H9 (cell line): ENCODE measurements at regions not wholly inside any gene's neighbourhood (a gene's known extent, or its start where the extent isn't known, plus 50 kb on each side); places are given as distances from the start of the nearest gene placed in this dataset.

Experiments
- DNase-seq: peaks from one replicate; pipeline ENCODE4 v3.0.0-alpha.2; 2017
- H2AFZ ChIP-seq: one replicate; pipeline ENCODE4 v1.6.1; 2013; ENCODE audit warnings: mild to moderate bottlenecking, low read length, control low read depth, moderate library complexity
- H2AK5ac ChIP-seq: 2 replicates; pipeline ENCODE4 v1.6.1; 2013; ENCODE audit warnings: low read length, control low read depth, mixed read lengths; ENCODE audit not compliant: insufficient read length
- H2BK120ac ChIP-seq: one replicate; pipeline ENCODE4 v1.6.1; 2013; ENCODE audit warnings: low read depth, mild to moderate bottlenecking, low read length, control low read depth, inconsistent platforms; ENCODE audit not compliant: poor library complexity, severe bottlenecking
- H2BK12ac ChIP-seq: 2 replicates; pipeline ENCODE4 v1.6.1; 2013; ENCODE audit warnings: low read length, control low read depth, mixed read lengths, low read depth; ENCODE audit not compliant: insufficient read length
- H2BK15ac ChIP-seq: 2 replicates; pipeline ENCODE4 v1.6.1; 2013; ENCODE audit warnings: low read depth, low read length, control low read depth
- H2BK20ac ChIP-seq: one replicate; pipeline ENCODE4 v1.6.1; 2013; ENCODE audit warnings: low read depth, mild to moderate bottlenecking, low read length, control low read depth, inconsistent platforms; ENCODE audit not compliant: poor library complexity, severe bottlenecking
- H2BK5ac ChIP-seq: 2 replicates; pipeline ENCODE4 v1.6.1; 2013; ENCODE audit warnings: low read length, control low read depth, mixed read lengths; ENCODE audit not compliant: insufficient read length
- H3K14ac ChIP-seq: 2 replicates; pipeline ENCODE4 v1.6.1; 2013; ENCODE audit warnings: low read length, control low read depth; ENCODE audit not compliant: insufficient read depth
- H3K18ac ChIP-seq: 2 replicates; pipeline ENCODE4 v1.6.1; 2013; ENCODE audit warnings: low read depth, mild to moderate bottlenecking, mixed read lengths, low read length, control low read depth; ENCODE audit not compliant: insufficient read length
- H3K23ac ChIP-seq: 2 replicates; pipeline ENCODE4 v1.6.1; 2013; ENCODE audit warnings: low read length, control low read depth, mixed read lengths, low read depth; ENCODE audit not compliant: insufficient read length
- H3K23me2 ChIP-seq: 2 replicates; pipeline ENCODE4 v1.6.1; 2013; ENCODE audit warnings: low read depth, mild to moderate bottlenecking, mixed read lengths, low read length, control low read depth; ENCODE audit not compliant: insufficient read length, poor library complexity, severe bottlenecking
- H3K27ac ChIP-seq: 2 replicates; pipeline ENCODE4 v1.5.1; 2013; ENCODE audit warnings: low read length, control low read depth, mixed read lengths, low read depth; ENCODE audit not compliant: insufficient read length
- H3K27me3 ChIP-seq: 2 replicates; pipeline ENCODE4 v1.6.1; 2013; ENCODE audit warnings: low read length, control low read depth, inconsistent platforms; ENCODE audit not compliant: insufficient read depth
- H3K4ac ChIP-seq: 2 replicates; pipeline ENCODE4 v1.6.1; 2013; ENCODE audit warnings: low read depth, mild to moderate bottlenecking, control low read depth, inconsistent platforms, low read length, moderate library complexity
- H3K4me1 ChIP-seq: 2 replicates; pipeline ENCODE4 v1.6.1; 2013; ENCODE audit warnings: low read length, control low read depth, inconsistent platforms; ENCODE audit not compliant: insufficient read depth
- H3K4me2 ChIP-seq: 2 replicates; pipeline ENCODE4 v1.6.1; 2013; ENCODE audit warnings: low read length, control low read depth, mixed read lengths; ENCODE audit not compliant: insufficient read length, insufficient read depth
- H3K56ac ChIP-seq: 2 replicates; pipeline ENCODE4 v1.6.1; 2013; ENCODE audit warnings: low read depth, mild to moderate bottlenecking, mixed read lengths, low read length, control low read depth; ENCODE audit not compliant: insufficient read length
- H3K79me1 ChIP-seq: 2 replicates; pipeline ENCODE4 v1.6.1; 2013; ENCODE audit warnings: low read depth, mild to moderate bottlenecking, moderate library complexity, low read length, control low read depth, inconsistent platforms; ENCODE audit not compliant: insufficient read depth, poor library complexity, severe bottlenecking
- H3K79me2 ChIP-seq: 2 replicates; pipeline ENCODE4 v1.6.1; 2013; ENCODE audit warnings: low read length, control low read depth, inconsistent platforms; ENCODE audit not compliant: insufficient read depth
- H3K9ac ChIP-seq: 2 replicates; pipeline ENCODE4 v1.6.1; 2013; ENCODE audit warnings: low read length, control low read depth, mixed read lengths; ENCODE audit not compliant: insufficient read length; ENCODE audit errors: extremely low read depth
- H3K9me3 ChIP-seq: one replicate; pipeline ENCODE4 v1.6.1; 2013; ENCODE audit warnings: low read depth, low read length, inconsistent platforms; ENCODE audit not compliant: control insufficient read depth
- H3T11ph ChIP-seq: one replicate; pipeline ENCODE4 v1.6.1; 2013; ENCODE audit warnings: mild to moderate bottlenecking, low read length, control low read depth, inconsistent platforms
- H4K20me1 ChIP-seq: one replicate; pipeline ENCODE4 v1.6.1; 2013; ENCODE audit not compliant: control insufficient read depth, insufficient read length, insufficient read depth
- H4K5ac ChIP-seq: 2 replicates; pipeline ENCODE4 v1.6.1; 2013; ENCODE audit warnings: low read depth, mild to moderate bottlenecking, mixed read lengths, low read length, control low read depth; ENCODE audit not compliant: insufficient read length
- H4K8ac ChIP-seq: replicated peaks from 2 replicates; pipeline ENCODE4 v1.6.1; 2013; ENCODE audit warnings: low read length, control low read depth, mixed read lengths, low read depth; ENCODE audit not compliant: insufficient read length
- H4K91ac ChIP-seq: 2 replicates; pipeline ENCODE4 v1.6.1; 2013; ENCODE audit warnings: low read depth, mild to moderate bottlenecking, moderate library complexity, mixed read lengths, low read length, control low read depth; ENCODE audit not compliant: insufficient read length
- H3K27ac Mint-ChIP-seq, 3 experiments: 2 replicates in 2 of 3; 3 replicates in 1 of 3; pipeline ENCODE4 v1.8.0; 2020 to 2021; ENCODE audit warnings: mixed read lengths in 3 of 3, mild to moderate bottlenecking in 1 of 3, moderate library complexity in 1 of 3
- H3K27me3 Mint-ChIP-seq: 2 replicates; pipeline ENCODE4 v1.8.0; 2021; ENCODE audit warnings: low read depth, mild to moderate bottlenecking, moderate library complexity, mixed read lengths
- H3K36me3 Mint-ChIP-seq, 3 experiments: 2 replicates in 2 of 3; 3 replicates in 1 of 3; pipeline ENCODE4 v1.8.0; 2020 to 2021; ENCODE audit warnings: low read depth in 3 of 3, mixed read lengths in 3 of 3; ENCODE audit not compliant: insufficient read depth in 1 of 3
- H3K4me1 Mint-ChIP-seq, 2 experiments: 2 replicates each; pipeline ENCODE4 v1.8.0; 2020; ENCODE audit warnings: mixed read lengths in 2 of 2
- H3K4me3 Mint-ChIP-seq, 2 experiments: 2 replicates in 1 of 2; 3 replicates in 1 of 2; pipeline ENCODE4 v1.8.0; 2020 to 2021; ENCODE audit warnings: mild to moderate bottlenecking in 2 of 2, mixed read lengths in 2 of 2, moderate library complexity in 1 of 2
- H3K9me3 Mint-ChIP-seq, 2 experiments: 2 replicates in 1 of 2; 3 replicates in 1 of 2; pipeline ENCODE4 v1.8.0; 2020; ENCODE audit warnings: mild to moderate bottlenecking in 2 of 2, mixed read lengths in 2 of 2, moderate library complexity in 1 of 2
- WGBS: extraction: QIAGEN DNeasy Blood & Tissue Kit; methylation state at CpG from one replicate; pipeline ENCODE4 v1.1.7; 2013; ENCODE audit warnings: missing lambda C conversion rate, low lambda C conversion rate, mixed read lengths; ENCODE audit not compliant: insufficient read length; ENCODE audit errors: extremely low coverage; 5-methylcytosine and 5-hydroxymethylcytosine counted together
- TF ChIP-seq, protein P1 (sequence below): fragments of 200-600 bp; sonication (generic); conservative IDR thresholded peaks from 3 replicates; pipeline ENCODE4 v1.8.0; 2021; ENCODE audit warnings: antibody characterized with exemption, mild to moderate bottlenecking

DNA sequence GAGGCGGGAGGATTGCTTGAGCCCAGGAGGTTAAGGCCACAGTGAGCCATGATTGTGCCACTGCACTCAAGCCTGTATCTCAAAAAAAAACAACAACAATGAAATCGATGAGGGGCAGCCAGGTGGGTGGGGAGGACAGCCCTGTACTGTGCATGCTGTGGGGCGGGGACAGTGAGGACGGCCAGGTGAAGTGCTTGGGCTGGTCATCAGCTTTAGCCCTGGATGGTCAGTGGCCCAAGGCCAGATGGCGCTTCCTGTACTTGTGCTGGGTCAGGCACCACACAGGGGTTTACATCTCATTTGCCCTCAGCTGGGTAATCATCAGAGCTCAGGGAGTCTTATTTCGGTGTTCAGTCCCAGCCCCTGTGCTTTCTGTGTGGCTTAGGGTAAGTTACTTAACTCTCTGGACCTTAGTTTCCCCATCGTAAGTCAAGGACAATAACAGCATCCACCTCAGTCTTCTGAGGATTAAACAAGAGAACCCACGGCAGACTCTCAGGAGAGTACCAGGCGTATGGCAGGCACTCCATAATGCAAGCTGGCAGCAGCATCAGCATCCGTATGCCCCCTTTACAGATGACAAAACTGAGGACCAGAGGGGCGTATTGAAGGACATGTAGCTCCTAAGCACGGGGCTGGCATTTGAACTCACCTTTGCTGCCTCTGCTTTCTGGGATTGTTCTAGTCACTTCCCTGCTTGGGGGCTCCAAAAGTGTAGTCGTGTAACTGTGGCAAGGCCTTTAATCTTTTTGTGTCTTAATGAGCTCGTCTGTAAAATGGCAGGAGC is 71.9 kb downstream of the SLC25A47 start:
- Histone ChIP-seq H3K14ac (no peak overlapping the region), H4K8ac (no peak overlapping the region), H3K56ac (no peak overlapping the region), H4K20me1 (no peaks in the 10 kb centered on the region), H3K23ac (no peak overlapping the region), H4K91ac (no peak overlapping the region), H2BK15ac (no peak overlapping the region), H3K4ac (no peak overlapping the region), H3T11ph (no peak overlapping the region), H2AK5ac (no peak overlapping the region), H2BK20ac (no peak overlapping the region), H3K4me1 (peaks cover 7% of the 10 kb centered on the region), H3K9ac (no peak overlapping the region), H3K4me2 (no peak overlapping the region), H2BK12ac (no peak overlapping the region), H3K23me2 (no peaks in the 10 kb centered on the region), H2AFZ (no peak overlapping the region), H2BK120ac (no peak overlapping the region), H3K9me3 (no peaks in the 10 kb centered on the region), H3K79me2 (no peaks in the 10 kb centered on the region), H3K27ac (no peak overlapping the region), H4K5ac (no peak overlapping the region), H3K79me1 (no peaks in the 10 kb centered on the region), H3K27me3 (no peaks in the 10 kb centered on the region), H2BK5ac (no peak overlapping the region), H3K18ac (no peak overlapping the region)
- no peak for DNase-seq
- peak overlapping the region in 1 of 3 experiments; percentile 41; a peak in 2 of 7 replicates for H3K27ac Mint-ChIP-seq
- no peak overlapping the region for H3K4me3 Mint-ChIP-seq
- no CpG with 5 or more reads among the region's 14 CpGs for WGBS
- no peaks in the 10 kb centered on the region for H3K9me3 Mint-ChIP-seq
- H3K4me1 Mint-ChIP-seq: peaks cover 28 to 39% of the 10 kb centered on the region in 2 experiments
- H3K27me3 Mint-ChIP-seq: no peaks in the 10 kb centered on the region
- TF ChIP-seq, protein P1, sequence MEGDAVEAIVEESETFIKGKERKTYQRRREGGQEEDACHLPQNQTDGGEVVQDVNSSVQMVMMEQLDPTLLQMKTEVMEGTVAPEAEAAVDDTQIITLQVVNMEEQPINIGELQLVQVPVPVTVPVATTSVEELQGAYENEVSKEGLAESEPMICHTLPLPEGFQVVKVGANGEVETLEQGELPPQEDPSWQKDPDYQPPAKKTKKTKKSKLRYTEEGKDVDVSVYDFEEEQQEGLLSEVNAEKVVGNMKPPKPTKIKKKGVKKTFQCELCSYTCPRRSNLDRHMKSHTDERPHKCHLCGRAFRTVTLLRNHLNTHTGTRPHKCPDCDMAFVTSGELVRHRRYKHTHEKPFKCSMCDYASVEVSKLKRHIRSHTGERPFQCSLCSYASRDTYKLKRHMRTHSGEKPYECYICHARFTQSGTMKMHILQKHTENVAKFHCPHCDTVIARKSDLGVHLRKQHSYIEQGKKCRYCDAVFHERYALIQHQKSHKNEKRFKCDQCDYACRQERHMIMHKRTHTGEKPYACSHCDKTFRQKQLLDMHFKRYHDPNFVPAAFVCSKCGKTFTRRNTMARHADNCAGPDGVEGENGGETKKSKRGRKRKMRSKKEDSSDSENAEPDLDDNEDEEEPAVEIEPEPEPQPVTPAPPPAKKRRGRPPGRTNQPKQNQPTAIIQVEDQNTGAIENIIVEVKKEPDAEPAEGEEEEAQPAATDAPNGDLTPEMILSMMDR: no peak
- peaks cover 0 to 4% (median 0%) of the 10 kb centered on the region in 3 experiments; a peak in 4 of 7 replicates for H3K36me3 Mint-ChIP-seq
